Activated naive CD4-positive, alpha-beta T cell treated with anti-CD3 and anti-CD28 coated beads for 36 hours (primary cell): ENCODE measurements at regions not wholly inside any gene's neighbourhood (a gene's known extent, or its start where the extent isn't known, plus 50 kb on each side); places are given as distances from the start of the nearest gene placed in this dataset.

Source experiments
- CTCF ChIA-PET: fragments of 350-600 bp; sonication (Branson Sonifier 250); formaldehyde crosslinking; loops from one replicate; lab custom pipeline; 2021; ENCODE audit warnings: antibody characterized with exemption; lab: Charles Lee
- DNase-seq: peaks from one replicate; pipeline ENCODE4 v3.0.0-alpha.2; 2020
- H3K27ac Mint-ChIP-seq: one replicate; pipeline ENCODE4 v1.8.0; 2021; ENCODE audit warnings: mild to moderate bottlenecking, mixed read lengths
- H3K27me3 Mint-ChIP-seq: one replicate; pipeline ENCODE4 v1.8.0; 2021; ENCODE audit warnings: low read depth, mixed read lengths
- H3K36me3 Mint-ChIP-seq: one replicate; pipeline ENCODE4 v1.8.0; 2021; ENCODE audit warnings: low read depth, mixed read lengths
- H3K4me1 Mint-ChIP-seq: one replicate; pipeline ENCODE4 v1.8.0; 2021; ENCODE audit warnings: low read depth, mixed read lengths
- H3K4me3 Mint-ChIP-seq: one replicate; pipeline ENCODE4 v1.8.0; 2021; ENCODE audit warnings: mild to moderate bottlenecking, moderate library complexity, mixed read lengths
- H3K9me3 Mint-ChIP-seq: one replicate; pipeline ENCODE4 v1.8.0; 2021; ENCODE audit warnings: mixed read lengths
- intact Hi-C: fragments of 100-400 bp; cut with micrococcal nuclease; formaldehyde crosslinking; loops from one replicate; pipeline ENCODE4 v1.15.1; 2023

DNA sequence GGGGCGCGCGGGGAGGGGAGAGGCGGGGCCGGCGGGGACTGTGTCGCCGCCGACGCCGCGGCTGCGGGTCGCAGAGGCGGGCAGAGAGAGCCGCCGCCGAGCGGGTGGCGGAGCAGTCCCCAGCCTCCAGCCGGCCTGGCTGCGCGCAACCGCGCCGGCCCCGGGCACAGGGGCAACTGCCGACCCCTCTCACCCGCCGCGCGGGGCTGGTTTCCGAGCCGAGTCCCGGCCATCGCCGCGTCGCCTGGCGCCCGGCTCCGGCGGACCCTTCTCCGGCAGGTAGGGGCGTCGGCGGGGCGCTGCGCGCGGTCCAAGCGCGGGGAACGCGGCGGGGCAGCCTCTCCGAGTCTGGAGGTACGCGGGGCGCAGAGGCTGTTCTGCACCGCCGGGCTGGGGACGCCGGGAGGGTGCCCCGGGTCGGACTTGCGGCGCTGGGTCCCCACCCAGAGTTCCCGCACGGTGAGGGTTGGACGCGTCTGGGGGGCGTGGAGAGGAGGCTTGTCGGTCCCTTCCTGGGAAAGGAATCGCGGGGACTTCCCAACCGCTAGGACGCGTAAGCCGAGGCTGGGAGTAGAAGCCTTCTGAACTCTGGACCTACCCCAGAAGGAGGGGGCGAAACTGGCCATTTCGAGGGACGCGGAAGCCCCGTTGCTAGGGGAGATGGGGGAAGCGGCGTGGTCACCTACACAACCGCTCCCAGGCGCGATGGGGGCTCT lies 133.6 kb upstream of the MYO16 start:
- Mint-ChIP-seq H3K36me3 (peaks cover 2% of the 10 kb centered on the region), H3K27me3 (peaks cover 40% of the 10 kb centered on the region), H3K27ac (no peak overlapping the region), H3K4me1 (peaks cover 13% of the 10 kb centered on the region), H3K9me3 (no peaks in the 10 kb centered on the region), H3K4me3 (peak overlapping the region; percentile 71)
- intact Hi-C loops: no loop called here
- no peak for DNase-seq
- CTCF ChIA-PET: interaction anchor here (0.5 to 1.6 kb wide), 2 partner anchors 9 to 12 kb away, joined by 3 to 4 read pairs; no protein-coding TSS in a partner anchor

DNA sequence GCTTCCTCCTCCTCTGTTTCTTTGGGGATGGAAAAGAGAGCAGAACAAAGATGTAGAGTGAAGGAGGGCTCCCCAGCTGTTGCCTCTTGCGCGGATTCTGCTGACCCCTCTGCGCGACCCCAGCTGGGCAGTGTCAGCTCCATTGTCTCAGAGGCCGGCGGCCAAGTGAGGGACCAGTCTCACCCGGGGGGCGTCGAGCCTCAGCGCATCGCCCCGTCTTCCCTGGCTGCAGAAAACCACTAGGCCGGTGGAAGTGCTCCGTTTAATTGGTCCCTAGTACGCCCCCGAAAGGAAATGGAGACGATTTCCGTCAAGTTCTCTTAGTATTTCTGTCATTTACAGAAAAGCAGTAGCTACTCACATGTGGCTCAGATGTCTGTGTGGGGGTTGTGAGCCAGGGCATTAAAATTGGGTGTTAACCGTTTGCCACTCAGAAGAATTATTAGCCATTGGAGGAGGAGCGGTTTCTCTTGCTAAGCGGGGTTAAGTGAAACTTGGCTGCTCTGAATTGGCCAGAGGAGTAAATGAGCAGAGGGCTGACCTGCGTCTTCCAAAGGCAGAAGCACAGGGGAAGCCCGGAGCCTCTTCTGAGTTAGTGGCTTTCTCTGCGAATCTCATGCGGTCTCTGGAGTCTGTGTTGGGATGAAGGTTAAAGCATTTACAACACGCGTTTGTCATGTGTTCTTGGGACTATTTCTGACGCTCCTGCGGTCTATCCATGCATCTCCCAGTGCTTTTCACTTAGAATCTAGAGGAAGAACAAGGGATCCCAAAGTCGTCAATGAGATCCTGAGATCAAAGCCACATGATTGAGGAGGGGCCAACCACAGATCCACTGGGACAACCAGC lies 132.8 kb upstream of the MYO16 start:
- CTCF ChIA-PET: interaction anchor here (1.6 kb wide), 1 partner anchor 12 kb away, joined by 4 read pairs; no protein-coding TSS in a partner anchor
- Mint-ChIP-seq H3K36me3 (peaks cover 2% of the 10 kb centered on the region), H3K27ac (no peak overlapping the region), H3K4me1 (peaks cover 13% of the 10 kb centered on the region), H3K9me3 (no peaks in the 10 kb centered on the region), H3K4me3 (peak overlapping the region; percentile 71), H3K27me3 (peaks cover 42% of the 10 kb centered on the region)
- peak; percentile 31 for DNase-seq
- intact Hi-C loops: no loop called here

DNA sequence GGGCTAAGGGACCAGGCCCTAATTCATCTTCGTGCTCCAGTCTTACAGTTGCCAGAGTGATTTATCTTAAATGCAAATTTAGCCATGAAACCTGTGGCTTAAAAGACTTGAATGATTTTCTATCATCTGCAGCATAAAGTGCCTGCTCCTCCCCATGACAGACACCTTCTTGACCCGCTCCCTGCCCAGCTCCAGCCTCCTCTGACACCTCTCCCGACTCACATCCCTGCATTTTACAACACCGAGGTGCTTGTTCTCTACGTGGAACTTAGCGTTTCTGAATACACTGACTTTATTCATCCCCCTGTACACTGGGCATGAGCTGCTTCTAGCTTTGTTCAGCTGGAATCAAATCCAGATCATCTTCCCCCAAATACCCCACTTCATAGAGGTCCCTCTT lies 128.7 kb upstream of the MYO16 start:
- Mint-ChIP-seq H3K4me1 (peaks cover 9% of the 10 kb centered on the region), H3K36me3 (no peaks in the 10 kb centered on the region), H3K27ac (no peak overlapping the region), H3K9me3 (no peaks in the 10 kb centered on the region), H3K27me3 (peaks cover 34% of the 10 kb centered on the region), H3K4me3 (no peak overlapping the region)
- intact Hi-C loops: loop anchor here (10.0 kb wide), 1 partner anchor 394 kb away; no protein-coding TSS in a partner anchor
- CTCF ChIA-PET: no interaction called here
- DNase-seq: no peak

DNA sequence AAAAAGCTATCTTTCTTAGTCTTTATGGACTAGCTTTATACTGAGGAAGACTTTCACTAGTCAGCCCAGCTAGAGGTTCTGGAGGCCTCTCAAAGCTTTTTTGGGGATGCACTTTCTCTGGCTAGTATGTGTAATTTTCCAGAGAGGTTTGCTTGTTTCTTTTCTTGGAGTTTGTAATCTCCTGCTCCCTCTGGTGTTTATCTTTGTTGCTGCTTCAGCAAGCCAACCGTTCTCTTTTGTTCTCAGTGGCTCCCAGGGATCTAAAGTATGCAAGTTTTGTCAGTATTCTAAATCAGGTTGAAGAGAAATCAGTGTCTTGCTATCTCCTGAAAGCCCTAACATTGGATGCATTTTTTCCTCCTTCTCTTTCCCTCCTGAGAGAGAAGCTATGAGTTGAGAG lies 121.1 kb upstream of the MYO16 start:
- no peaks in the 10 kb centered on the region for H3K27me3 Mint-ChIP-seq
- intact Hi-C loops: loop anchor here (5.0 to 10.0 kb wide), 4 partner anchors 166 to 387 kb away; no protein-coding TSS in a partner anchor
- H3K4me3 Mint-ChIP-seq: no peak overlapping the region
- CTCF ChIA-PET: interaction anchor here (0.6 to 1.8 kb wide), 9 partner anchors 11 to 185 kb away, joined by 3 to 7 read pairs (median 4); no protein-coding TSS in a partner anchor
- DNase-seq: no peak
- no peak overlapping the region for H3K27ac Mint-ChIP-seq
- H3K9me3 Mint-ChIP-seq: peaks cover 13% of the 10 kb centered on the region
- H3K36me3 Mint-ChIP-seq: no peaks in the 10 kb centered on the region
- peaks cover 3% of the 10 kb centered on the region for H3K4me1 Mint-ChIP-seq

DNA sequence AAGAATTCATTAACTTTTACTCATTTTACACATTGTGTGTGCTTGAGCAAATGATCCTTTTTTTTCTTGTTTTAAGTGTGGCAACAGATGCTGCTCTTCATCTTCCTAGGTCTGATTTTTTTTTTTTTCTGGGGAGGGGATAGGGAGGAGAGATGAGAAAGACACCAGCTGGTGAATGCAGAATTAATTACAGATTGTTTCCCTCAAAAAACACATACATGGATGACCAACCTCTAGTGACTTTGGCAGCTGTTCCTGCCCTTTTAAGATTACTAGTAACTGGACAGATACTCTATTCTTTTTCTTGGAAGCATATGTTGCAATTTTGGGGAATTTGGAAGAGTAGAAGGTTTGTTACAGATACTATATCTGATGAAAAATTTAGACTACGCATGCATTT lies 103.6 kb upstream of the MYO16 start:
- CTCF ChIA-PET: interaction anchor here (0.6 kb wide), 2 partner anchors 8 to 1022 kb away, joined by 3 to 4 read pairs; no protein-coding TSS in a partner anchor
- H3K36me3 Mint-ChIP-seq: no peaks in the 10 kb centered on the region

DNA sequence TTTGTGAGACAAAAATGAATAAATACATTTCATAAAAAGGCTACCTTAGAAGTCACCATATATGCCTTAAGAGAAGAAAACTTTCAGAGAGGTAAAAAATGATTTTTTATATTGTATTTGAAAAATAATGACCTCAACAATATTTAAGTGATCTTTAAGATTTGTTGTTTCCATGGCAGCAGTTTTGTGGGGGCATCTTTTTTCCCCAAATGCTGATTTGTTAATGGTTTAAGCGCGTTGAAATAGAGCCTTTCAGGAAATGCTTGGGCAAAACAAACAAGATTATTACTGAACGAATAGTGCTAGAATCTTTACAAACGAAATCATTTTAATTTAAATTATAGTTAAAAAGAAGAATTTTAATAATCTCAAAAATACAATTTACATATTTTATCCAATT lies 103.1 kb upstream of the MYO16 start:
- Mint-ChIP-seq H3K4me3 (no peak overlapping the region), H3K27ac (no peak overlapping the region), H3K36me3 (no peaks in the 10 kb centered on the region), H3K4me1 (no peaks in the 10 kb centered on the region), H3K9me3 (no peaks in the 10 kb centered on the region), H3K27me3 (peaks cover 15% of the 10 kb centered on the region)
- CTCF ChIA-PET: interaction anchor here (0.6 kb wide), 1 partner anchor 7 kb away, joined by 3 read pairs; no protein-coding TSS in a partner anchor
- intact Hi-C loops: no loop called here
- DNase-seq: no peak

More for the DNA sequence above, 103.6 kb upstream of the MYO16 start:
- Mint-ChIP-seq H3K4me3 (no peak overlapping the region), H3K27ac (no peak overlapping the region), H3K4me1 (no peaks in the 10 kb centered on the region), H3K9me3 (no peaks in the 10 kb centered on the region), H3K27me3 (peaks cover 13% of the 10 kb centered on the region)
- no peak for DNase-seq
- intact Hi-C loops: no loop called here

DNA sequence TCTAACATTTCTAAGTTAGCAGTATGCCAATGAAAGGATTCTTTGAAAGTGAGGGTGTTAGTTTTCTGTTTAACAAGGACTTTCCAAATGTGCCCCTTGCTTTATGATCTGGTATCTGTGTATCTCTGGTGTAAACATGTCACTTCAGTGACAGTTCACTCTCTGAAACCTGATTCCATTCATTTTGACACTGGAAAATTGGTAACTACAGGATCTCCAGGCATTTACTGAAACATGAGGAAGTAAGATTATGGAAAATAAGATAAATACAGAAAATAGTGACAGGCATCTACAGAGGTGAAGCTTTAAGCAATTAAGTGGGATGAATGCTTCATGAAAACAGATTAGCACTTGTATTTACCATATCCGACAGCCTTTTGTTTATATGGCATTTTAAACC lies 101.6 kb upstream of the MYO16 start:
- Mint-ChIP-seq H3K4me3 (no peak overlapping the region), H3K9me3 (no peaks in the 10 kb centered on the region), H3K27me3 (peaks cover 16% of the 10 kb centered on the region), H3K36me3 (no peaks in the 10 kb centered on the region), H3K4me1 (no peaks in the 10 kb centered on the region), H3K27ac (no peak overlapping the region)
- intact Hi-C loops: no loop called here
- CTCF ChIA-PET: no interaction called here
- DNase-seq: no peak

DNA sequence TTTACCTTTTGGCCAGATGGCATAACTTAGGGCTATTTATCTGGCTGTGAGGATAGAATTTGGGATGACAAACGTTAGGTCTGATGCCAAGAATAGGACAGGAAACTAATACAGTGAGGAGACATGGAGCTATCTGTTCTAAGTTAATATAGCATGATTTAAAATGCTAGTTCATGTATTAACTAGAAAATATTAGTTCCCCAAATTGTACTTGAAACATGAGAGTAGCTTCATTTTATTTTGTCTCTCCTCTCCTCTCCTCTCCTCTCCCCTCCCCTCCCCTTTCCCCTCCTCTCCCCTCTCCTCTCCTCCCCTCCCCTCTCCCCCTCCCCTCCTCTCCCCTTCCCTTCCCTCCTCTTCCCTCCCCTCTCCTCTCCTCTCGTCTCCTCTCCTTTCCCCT lies 101.1 kb upstream of the MYO16 start:
- no peaks in the 10 kb centered on the region for H3K9me3 Mint-ChIP-seq
- no peak for DNase-seq
- no peaks in the 10 kb centered on the region for H3K4me1 Mint-ChIP-seq
- intact Hi-C loops: no loop called here
- no peak overlapping the region for H3K4me3 Mint-ChIP-seq
- no peaks in the 10 kb centered on the region for H3K36me3 Mint-ChIP-seq
- no peak overlapping the region for H3K27ac Mint-ChIP-seq
- CTCF ChIA-PET: no interaction called here
- H3K27me3 Mint-ChIP-seq: peaks cover 16% of the 10 kb centered on the region

DNA sequence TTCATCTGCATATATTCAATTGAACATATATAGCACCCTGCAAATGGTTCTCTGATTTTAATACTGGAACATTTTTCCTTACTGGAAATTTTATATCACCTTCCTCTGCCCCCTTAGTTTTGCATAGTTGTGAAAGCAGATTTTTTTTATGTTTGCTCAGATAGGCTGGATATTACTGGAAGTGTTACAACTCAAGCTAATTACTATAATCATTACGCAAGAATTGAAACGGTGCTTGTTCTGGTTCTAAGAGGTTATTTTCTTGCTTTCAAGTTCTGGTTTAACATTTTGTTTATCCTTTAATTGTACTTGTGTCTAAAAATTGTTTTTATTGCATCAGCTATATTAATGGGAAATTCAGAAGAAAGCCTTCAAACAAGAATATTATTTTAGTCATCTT lies 95.6 kb upstream of the MYO16 start:
- Mint-ChIP-seq H3K4me3 (no peak overlapping the region), H3K4me1 (no peaks in the 10 kb centered on the region), H3K36me3 (no peaks in the 10 kb centered on the region), H3K27ac (no peak overlapping the region), H3K9me3 (no peaks in the 10 kb centered on the region), H3K27me3 (peaks cover 15% of the 10 kb centered on the region)
- intact Hi-C loops: no loop called here
- no peak for DNase-seq
- CTCF ChIA-PET: interaction anchor here (0.6 kb wide), 1 partner anchor 8 kb away, joined by 3 read pairs; no protein-coding TSS in a partner anchor

DNA sequence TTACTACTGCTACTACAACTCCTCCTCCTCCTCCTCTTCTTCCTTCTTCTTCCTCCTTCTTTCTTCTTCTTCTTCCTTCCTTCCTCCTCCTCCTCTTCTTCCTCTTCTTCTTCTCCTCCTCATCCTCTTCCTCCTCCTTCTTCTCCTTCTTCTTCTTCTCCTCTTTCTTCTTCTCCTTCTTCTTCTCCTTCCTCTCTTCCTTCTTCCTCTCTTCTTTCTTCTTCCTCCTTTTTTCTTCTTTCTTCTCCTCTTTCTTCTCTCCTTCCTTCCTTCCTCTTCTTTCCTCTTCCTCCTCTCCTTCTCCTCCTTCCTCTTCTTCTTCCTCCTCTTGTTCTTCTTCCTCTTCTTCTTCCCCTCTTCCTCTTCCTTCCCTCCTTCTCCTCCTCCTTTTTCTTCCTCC lies 94.7 kb upstream of the MYO16 start:
- H3K4me1 Mint-ChIP-seq: no peaks in the 10 kb centered on the region
- H3K27ac Mint-ChIP-seq: no peak overlapping the region
- CTCF ChIA-PET: no interaction called here
- H3K9me3 Mint-ChIP-seq: no peaks in the 10 kb centered on the region
- H3K4me3 Mint-ChIP-seq: no peak overlapping the region
- peaks cover 13% of the 10 kb centered on the region for H3K27me3 Mint-ChIP-seq
- no peaks in the 10 kb centered on the region for H3K36me3 Mint-ChIP-seq
- no peak for DNase-seq
- intact Hi-C loops: no loop called here

DNA sequence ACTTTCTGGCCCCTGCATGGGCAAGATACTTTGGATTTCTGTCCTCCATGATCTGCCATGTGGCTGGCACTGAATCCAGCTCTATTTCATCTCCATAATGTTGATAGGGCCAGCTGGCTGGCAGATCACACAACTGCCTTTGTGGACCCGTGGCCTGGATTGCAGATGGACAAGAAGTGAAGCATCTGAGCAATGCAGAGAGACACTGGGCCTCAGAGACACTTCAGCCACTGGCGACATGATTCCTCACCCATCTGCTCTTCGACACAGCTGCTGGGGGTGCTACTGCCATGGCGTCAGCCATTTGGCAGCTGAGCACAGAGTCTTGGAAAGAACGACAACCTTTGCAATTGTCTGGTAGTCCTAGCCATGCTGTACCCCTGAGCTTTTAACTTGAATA lies 79.5 kb upstream of the MYO16 start:
- Mint-ChIP-seq H3K4me1 (no peaks in the 10 kb centered on the region), H3K27me3 (peaks cover 2% of the 10 kb centered on the region), H3K4me3 (no peak overlapping the region), H3K9me3 (no peaks in the 10 kb centered on the region), H3K27ac (no peak overlapping the region), H3K36me3 (no peaks in the 10 kb centered on the region)
- CTCF ChIA-PET: no interaction called here
- no peak for DNase-seq
- intact Hi-C loops: no loop called here

DNA sequence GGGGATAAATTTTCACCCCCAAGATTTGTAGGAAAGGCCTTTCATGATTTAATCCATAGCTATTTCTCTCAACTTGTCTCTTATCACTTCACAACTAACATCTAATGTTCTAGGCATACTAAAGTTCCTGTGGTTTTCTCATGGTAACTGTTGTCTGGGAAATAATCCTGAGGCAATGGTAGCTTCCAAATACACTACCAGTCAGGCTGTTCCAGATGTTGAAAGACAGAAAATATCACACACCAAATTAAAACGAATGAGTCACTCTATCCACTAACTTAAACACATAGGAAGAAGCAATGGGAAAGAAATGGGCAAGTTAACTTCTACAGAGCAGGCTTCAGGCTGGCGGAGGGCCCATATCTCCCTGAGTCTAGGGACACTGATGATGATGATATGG lies 77.7 kb upstream of the MYO16 start:
- Mint-ChIP-seq H3K4me3 (no peak overlapping the region), H3K4me1 (no peaks in the 10 kb centered on the region), H3K27me3 (no peaks in the 10 kb centered on the region), H3K27ac (no peak overlapping the region), H3K36me3 (no peaks in the 10 kb centered on the region), H3K9me3 (no peaks in the 10 kb centered on the region)
- intact Hi-C loops: no loop called here
- CTCF ChIA-PET: no interaction called here
- no peak for DNase-seq
